Chondrocyte (in vitro differentiated cells): ENCODE measurements at regions not wholly inside any gene's neighbourhood (a gene's known extent, or its start where the extent isn't known, plus 50 kb on each side); places are given as distances from the start of the nearest gene placed in this dataset.

Source experiments
- DNase-seq: peaks from one replicate; pipeline ENCODE4 v3.0.0; 2021; ENCODE audit warnings: mixed read lengths, low spot score
- H3K27ac Mint-ChIP-seq: one replicate; pipeline ENCODE4 v1.8.0; 2021; ENCODE audit warnings: mild to moderate bottlenecking, moderate library complexity, mixed read lengths; ENCODE audit not compliant: unreplicated experiment
- H3K27me3 Mint-ChIP-seq: 2 replicates; pipeline ENCODE4 v1.8.0; 2021; ENCODE audit warnings: low read depth, mixed read lengths
- H3K36me3 Mint-ChIP-seq: 2 replicates; pipeline ENCODE4 v1.8.0; 2021; ENCODE audit warnings: low read depth, mixed read lengths
- H3K4me1 Mint-ChIP-seq: 2 replicates; pipeline ENCODE4 v1.8.0; 2021; ENCODE audit warnings: low read depth, mild to moderate bottlenecking, mixed read lengths
- H3K4me3 Mint-ChIP-seq: one replicate; pipeline ENCODE4 v1.8.0; 2021; ENCODE audit warnings: mild to moderate bottlenecking, moderate library complexity, mixed read lengths; ENCODE audit not compliant: unreplicated experiment
- H3K9me3 Mint-ChIP-seq: 2 replicates; pipeline ENCODE4 v1.8.0; 2021; ENCODE audit warnings: low read depth, mixed read lengths
- CTCF ChIP-seq: fragments of 200-600 bp; sonication (generic); IDR thresholded peaks from 2 replicates; pipeline ENCODE4 v1.5.0; 2021; ENCODE audit warnings: antibody characterized with exemption, mild to moderate bottlenecking, moderate library complexity

GRCh38 chr4:182177166-182177565, 66.0 kb upstream of the TENM3 start:
- Mint-ChIP-seq H3K27ac (no peak overlapping the region), H3K4me1 (peaks cover 29% of the 10 kb centered on the region), H3K36me3 (no peaks in the 10 kb centered on the region), H3K4me3 (no peak overlapping the region), H3K9me3 (no peaks in the 10 kb centered on the region), H3K27me3 (no peaks in the 10 kb centered on the region)
- no peak for TF ChIP-seq CTCF
- no peak for DNase-seq

- Mint-ChIP-seq H3K4me3 (no peak overlapping the region), H3K36me3 (no peaks in the 10 kb centered on the region), H3K9me3 (no peaks in the 10 kb centered on the region), H3K27me3 (no peaks in the 10 kb centered on the region), H3K4me1 (peaks cover 29% of the 10 kb centered on the region), H3K27ac (peak overlapping the region; percentile 66)
- DNase-seq, result no peak
- no peak for TF ChIP-seq CTCF
Measured at GRCh38 chr4:182179105-182179504, 64.1 kb upstream of the TENM3 start.

GRCh38 chr4:182179751-182180150, 63.5 kb upstream of the TENM3 start:
- Mint-ChIP-seq H3K27me3 (no peaks in the 10 kb centered on the region), H3K27ac (peak overlapping the region; percentile 55), H3K36me3 (no peaks in the 10 kb centered on the region), H3K9me3 (no peaks in the 10 kb centered on the region), H3K4me1 (peaks cover 29% of the 10 kb centered on the region), H3K4me3 (no peak overlapping the region)
- TF ChIP-seq CTCF, result no peak
- DNase-seq, result no peak

GRCh38 chr4:182185491-182185890, 57.7 kb upstream of the TENM3 start:
- H3K4me3 Mint-ChIP-seq, result no peak overlapping the region
- no peaks in the 10 kb centered on the region for H3K9me3 Mint-ChIP-seq
- TF ChIP-seq CTCF, result no peak
- H3K27me3 Mint-ChIP-seq, result no peaks in the 10 kb centered on the region
- no peak overlapping the region for H3K27ac Mint-ChIP-seq
- DNase-seq, result no peak
- H3K36me3 Mint-ChIP-seq, result no peaks in the 10 kb centered on the region
- H3K4me1 Mint-ChIP-seq, result peaks cover 33% of the 10 kb centered on the region

- H3K4me1 Mint-ChIP-seq, result peaks cover 47% of the 10 kb centered on the region
Measured at GRCh38 chr4:182187674-182188073, 55.5 kb upstream of the TENM3 start.

More at GRCh38 chr4:182187674-182188073, 55.5 kb upstream of the TENM3 start:
- no peak for DNase-seq
- H3K4me3 Mint-ChIP-seq, result no peak overlapping the region
- H3K27ac Mint-ChIP-seq, result no peak overlapping the region
- no peaks in the 10 kb centered on the region for H3K27me3 Mint-ChIP-seq
- TF ChIP-seq CTCF, result no peak
- no peaks in the 10 kb centered on the region for H3K9me3 Mint-ChIP-seq
- no peaks in the 10 kb centered on the region for H3K36me3 Mint-ChIP-seq
